ENCODE measurements at regions not wholly inside any gene's neighbourhood (a gene's known extent, or its start where the extent isn't known, plus 50 kb on each side); places are given as distances from the start of the nearest gene placed in this dataset.

- H3K9me3 ChIP-seq (ENCODE audit: control insufficient read depth, insufficient read depth, low read length): no peaks in the 10 kb centered on the region; the same call in 1 of the 2 replicates
- no peaks in the 10 kb centered on the region for H3K4me1 ChIP-seq (ENCODE audit: control insufficient read depth, insufficient read depth, low read length)
- in situ Hi-C loops (cut with MboI; ENCODE audit: low sequenced_read_pairs): no loop called here
- no peak overlapping the region for H2AK9ac ChIP-seq (replicated peaks; ENCODE audit: low read depth, low read length, poor library complexity)
- H3K4ac ChIP-seq (ENCODE audit: low read depth, low read length): no peak overlapping the region
- no peak overlapping the region for H3K9ac ChIP-seq (ENCODE audit: low read depth, low read length)
- POLR2A ChIA-PET (ENCODE audit: unreplicated experiment): no interaction called here
- dilution Hi-C loops (cut with HindIII; ENCODE audit: low sequenced_read_pairs, unreplicated experiment): no loop called here
- no peaks in the 10 kb centered on the region for H4K20me1 ChIP-seq (ENCODE audit: insufficient read depth, low read length)
- no peak overlapping the region for H4K5ac ChIP-seq (ENCODE audit: low read depth, low read length)
- H3K36me3 ChIP-seq (ENCODE audit: control insufficient read depth, insufficient read depth, low read length): no peaks in the 10 kb centered on the region
- no peak overlapping the region for H4K8ac ChIP-seq (ENCODE audit: low read depth in 2 of 2, low read length in 2 of 2)
- BruUV-seq (replicated peaks): no TSS peak
- H3K23ac ChIP-seq (ENCODE audit: low read depth, low read length): no peak overlapping the region
- WGBS, 2 experiments (ENCODE audit: extremely low coverage in 2 of 2, insufficient read length in 1 of 2): 0% methylated on average over 1 of the region's 13 CpGs; no CpG with 5 or more reads in 1 of the 2 experiments
- H3K14ac ChIP-seq (replicated peaks; ENCODE audit: low read depth, low read length): no peak overlapping the region
- intact Hi-C loops (cut with micrococcal nuclease): no loop called here
- no peak overlapping the region for H2BK15ac ChIP-seq (ENCODE audit: low read depth, low read length)
- ATAC-seq (ENCODE audit: low read depth) (no peak), DNase-seq (no peak)
- H3K9me1 ChIP-seq (ENCODE audit: insufficient read depth, low read length): no peaks in the 10 kb centered on the region
- H3K27ac ChIP-seq (ENCODE audit: insufficient read depth, low read length): no peak overlapping the region
- no peak overlapping the region for H3K4me3 ChIP-seq (ENCODE audit: insufficient read depth, low read depth, low read length)
- CTCF ChIA-PET: no interaction called here
- peaks cover 39% of the 10 kb centered on the region for H3K27me3 ChIP-seq (ENCODE audit: control insufficient read depth, insufficient read depth, low read length)
- no peak overlapping the region for H2AK5ac ChIP-seq (ENCODE audit: low read depth, low read length)
- no peak overlapping the region for H3K18ac ChIP-seq (ENCODE audit: low read depth, low read length)
- no peak overlapping the region for H4K91ac ChIP-seq (ENCODE audit: insufficient read depth, low read depth, low read length)
- no peak overlapping the region for H2BK5ac ChIP-seq (ENCODE audit: low read depth, low read length, poor library complexity, severe bottlenecking)
- H2BK20ac ChIP-seq (ENCODE audit: low read depth, low read length): no peak overlapping the region
- no peak for TF ChIP-seq RFX5 (IDR thresholded peaks at IDR 0.05; ENCODE audit: low read depth, low read length)
- TF ChIP-seq ELK1 (IDR thresholded peaks at IDR 0.05; ENCODE audit: borderline replicate concordance, low read depth, low read length): no peak
- TF ChIP-seq MAFK (IDR thresholded peaks at IDR 0.05; ENCODE audit: low read depth, low read length): no peak
- TF ChIP-seq MXI1 (IDR thresholded peaks at IDR 0.05; ENCODE audit: borderline replicate concordance, low read depth, low read length): no peak
- no peak for TF ChIP-seq BHLHE40 (IDR thresholded peaks at IDR 0.05; ENCODE audit: low read depth, low read length)
- no peak for TF ChIP-seq FOS (IDR thresholded peaks at IDR 0.05; ENCODE audit: low read depth, low read length)
- no peak for TF ChIP-seq MAZ (IDR thresholded peaks at IDR 0.05; ENCODE audit: borderline replicate concordance, low read depth, low read length)
- no peak for TF ChIP-seq CEBPB (IDR thresholded peaks at IDR 0.05; ENCODE audit: low read depth, low read length)
- no peak for TF ChIP-seq RCOR1 (IDR thresholded peaks at IDR 0.05; ENCODE audit: insufficient replicate concordance, low read length)
- TF ChIP-seq CTCF (conservative IDR thresholded peaks at IDR 0.05; ENCODE audit: low read depth, low read length): no peak
- no peak for TF ChIP-seq SMC3 (IDR thresholded peaks at IDR 0.05; ENCODE audit: low read depth, low read length)
- no peak for TF ChIP-seq POLR2A (IDR thresholded peaks at IDR 0.05; ENCODE audit: low read depth, low read length)
- no peak for TF ChIP-seq CHD1 (IDR thresholded peaks at IDR 0.05; ENCODE audit: low read depth, low read length)
- TF ChIP-seq RAD21 (IDR thresholded peaks at IDR 0.05; ENCODE audit: low read length): no peak
- H3K56ac ChIP-seq (ENCODE audit: extremely low read depth, insufficient read depth, low read length): no peak overlapping the region
- H3K79me1 ChIP-seq (ENCODE audit: low read depth in 1 of 2, low read length in 2 of 2): no peaks in the 10 kb centered on the region
- H3K4me2 ChIP-seq (ENCODE audit: low read depth, low read length): no peak overlapping the region
- no peak overlapping the region for H2BK120ac ChIP-seq (ENCODE audit: low read depth, low read length)
- no peak overlapping the region for H2AFZ ChIP-seq (replicated peaks; ENCODE audit: low read length, poor library complexity)
Measured at GRCh38 chr10:70985824-70986622, 97.7 kb upstream of the PCBD1 start.

All from IMR-90 (cell line).